MM.1S (cell line): ENCODE measurements at regions not wholly inside any gene's neighbourhood (a gene's known extent, or its start where the extent isn't known, plus 50 kb on each side); places are given as distances from the start of the nearest gene placed in this dataset.
"Not testable (repeated sequence)": the region's sequence is repeated elsewhere in the genome, so short reads cannot be mapped to it uniquely, and the experiment has no call there.

Experiments
- CTCF ChIP-seq: fragments of 300-600 bp; sonication (generic); IDR thresholded peaks from 2 replicates; pipeline ENCODE4 v1.5.1; 2016; ENCODE audit warnings: antibody characterized with exemption, low read length, mixed read lengths
- EZH2 ChIP-seq: fragments of 300-600 bp; sonication (generic); optimal IDR thresholded peaks from 2 replicates; pipeline ENCODE3; 2017; ENCODE audit warnings: low read depth, mild to moderate bottlenecking, antibody characterized with exemption, low read length, mixed read lengths
- EZH2phosphoT487 ChIP-seq: fragments of 300-600 bp; sonication (generic); IDR thresholded peaks from 2 replicates; pipeline ENCODE4 v1.6.1; 2018; ENCODE audit warnings: antibody characterized with exemption, low read length

- not testable (repeated sequence) for TF ChIP-seq CTCF, EZH2phosphoT487, EZH2
Measured at GRCh38 chr7:88554847-88555246, 204.7 kb upstream of the ZNF804B start.
